Neural progenitor cell (in vitro differentiated cells): ENCODE measurements at regions not wholly inside any gene's neighbourhood (a gene's known extent, or its start where the extent isn't known, plus 50 kb on each side); places are given as distances from the start of the nearest gene placed in this dataset.

Experiments
- EZH2phosphoT487 ChIP-seq: fragments of 200-600 bp; sonication (generic); IDR thresholded peaks from 2 replicates; pipeline ENCODE4 v1.6.1; 2017; ENCODE audit warnings: antibody characterized with exemption
- TF ChIP-seq, protein P1 (sequence below): fragments of 200-600 bp; sonication (generic); IDR thresholded peaks from 2 replicates; pipeline ENCODE4 v1.5.1; 2017; ENCODE audit warnings: antibody characterized with exemption, mild to moderate bottlenecking

DNA sequence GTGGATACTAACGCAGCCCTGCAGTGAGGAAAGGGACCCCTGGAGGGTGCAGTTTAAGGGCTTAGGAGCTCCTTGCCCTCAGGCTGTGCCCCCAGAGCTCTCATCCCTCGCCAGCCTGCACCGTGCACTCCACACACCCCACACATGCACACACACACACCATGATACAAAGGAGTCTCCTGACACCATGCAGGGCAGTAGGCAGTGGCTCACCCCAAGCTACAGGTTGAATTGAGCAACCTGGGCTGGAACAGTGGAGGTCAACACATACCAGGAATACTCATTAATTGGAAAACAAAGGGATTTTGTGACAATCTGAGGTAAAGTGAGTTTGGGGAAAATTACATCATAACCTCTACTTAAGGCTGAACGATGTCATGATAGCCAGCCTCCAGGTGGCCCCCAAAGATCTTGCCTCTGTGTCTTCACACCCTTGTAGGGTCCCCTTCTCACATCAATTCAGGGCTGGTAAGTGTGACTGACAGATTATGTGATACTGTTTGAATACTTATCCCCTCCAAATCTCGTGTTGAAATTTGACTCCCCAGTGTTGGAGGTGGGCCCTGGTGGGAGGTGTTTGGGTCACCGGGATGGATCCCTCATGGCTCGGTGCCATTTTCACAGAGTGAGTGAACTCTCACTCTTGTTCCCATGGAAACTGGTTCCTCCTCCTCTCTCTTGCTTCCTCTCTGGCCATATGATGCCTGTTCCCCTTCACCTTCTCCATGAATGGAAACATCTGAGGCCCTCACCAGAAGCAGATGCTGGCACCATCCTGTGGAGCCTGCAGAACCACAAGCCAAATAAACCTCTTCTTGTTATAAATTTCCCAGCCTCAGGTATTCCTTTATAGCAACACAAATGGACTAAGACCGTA, 111.0 kb upstream of the RAB4A start:
- TF ChIP-seq, protein P1, sequence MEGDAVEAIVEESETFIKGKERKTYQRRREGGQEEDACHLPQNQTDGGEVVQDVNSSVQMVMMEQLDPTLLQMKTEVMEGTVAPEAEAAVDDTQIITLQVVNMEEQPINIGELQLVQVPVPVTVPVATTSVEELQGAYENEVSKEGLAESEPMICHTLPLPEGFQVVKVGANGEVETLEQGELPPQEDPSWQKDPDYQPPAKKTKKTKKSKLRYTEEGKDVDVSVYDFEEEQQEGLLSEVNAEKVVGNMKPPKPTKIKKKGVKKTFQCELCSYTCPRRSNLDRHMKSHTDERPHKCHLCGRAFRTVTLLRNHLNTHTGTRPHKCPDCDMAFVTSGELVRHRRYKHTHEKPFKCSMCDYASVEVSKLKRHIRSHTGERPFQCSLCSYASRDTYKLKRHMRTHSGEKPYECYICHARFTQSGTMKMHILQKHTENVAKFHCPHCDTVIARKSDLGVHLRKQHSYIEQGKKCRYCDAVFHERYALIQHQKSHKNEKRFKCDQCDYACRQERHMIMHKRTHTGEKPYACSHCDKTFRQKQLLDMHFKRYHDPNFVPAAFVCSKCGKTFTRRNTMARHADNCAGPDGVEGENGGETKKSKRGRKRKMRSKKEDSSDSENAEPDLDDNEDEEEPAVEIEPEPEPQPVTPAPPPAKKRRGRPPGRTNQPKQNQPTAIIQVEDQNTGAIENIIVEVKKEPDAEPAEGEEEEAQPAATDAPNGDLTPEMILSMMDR: no peak
- TF ChIP-seq EZH2phosphoT487: no peak
